ENCODE measurements at regions not wholly inside any gene's neighbourhood (a gene's known extent, or its start where the extent isn't known, plus 50 kb on each side); places are given as distances from the start of the nearest gene placed in this dataset.

GRCh38 chr6:141735126-141735525, 397.6 kb upstream of the GJE1 start:
- Mint-ChIP-seq H3K36me3 (ENCODE audit: low read depth) (no peaks in the 10 kb centered on the region), H3K27ac (ENCODE audit: unreplicated experiment) (no peak overlapping the region), H3K4me1 (no peaks in the 10 kb centered on the region), H3K27me3 (ENCODE audit: low read depth) (no peaks in the 10 kb centered on the region), H3K4me3 (no peak overlapping the region), H3K9me3 (no peaks in the 10 kb centered on the region)
- DNase-seq (ENCODE audit: low read depth, low spot score): no peak
- TF ChIP-seq CTCF (conservative IDR thresholded peaks at IDR 0.05): no peak

GRCh38 chr6:141734071-141734840, 398.5 kb upstream of the GJE1 start:
- Mint-ChIP-seq H3K27ac (ENCODE audit: unreplicated experiment) (no peak overlapping the region), H3K27me3 (ENCODE audit: low read depth) (no peaks in the 10 kb centered on the region), H3K9me3 (no peaks in the 10 kb centered on the region), H3K36me3 (ENCODE audit: low read depth) (no peaks in the 10 kb centered on the region), H3K4me1 (no peaks in the 10 kb centered on the region), H3K4me3 (no peak overlapping the region)
- no peak for TF ChIP-seq CTCF (conservative IDR thresholded peaks at IDR 0.05)
- DNase-seq (ENCODE audit: low read depth, low spot score): no peak

- Mint-ChIP-seq H3K9me3 (peaks cover 3% of the 10 kb centered on the region), H3K27ac (ENCODE audit: unreplicated experiment) (no peak overlapping the region), H3K4me3 (no peak overlapping the region), H3K4me1 (peaks cover 21% of the 10 kb centered on the region), H3K27me3 (ENCODE audit: low read depth) (no peaks in the 10 kb centered on the region), H3K36me3 (ENCODE audit: low read depth) (no peaks in the 10 kb centered on the region)
- TF ChIP-seq CTCF (conservative IDR thresholded peaks at IDR 0.05): no peak
- no peak for DNase-seq (ENCODE audit: low read depth, low spot score)
Observed at GRCh38 chr6:141729146-141729545, 403.6 kb upstream of the GJE1 start.

GRCh38 chr6:141728330-141728729, 404.4 kb upstream of the GJE1 start:
- no peak for DNase-seq (ENCODE audit: low read depth, low spot score)
- Mint-ChIP-seq H3K9me3 (peaks cover 3% of the 10 kb centered on the region), H3K27me3 (ENCODE audit: low read depth) (no peaks in the 10 kb centered on the region), H3K27ac (ENCODE audit: unreplicated experiment) (no peak overlapping the region), H3K36me3 (ENCODE audit: low read depth) (no peaks in the 10 kb centered on the region), H3K4me3 (no peak overlapping the region), H3K4me1 (peaks cover 21% of the 10 kb centered on the region)
- no peak for TF ChIP-seq CTCF (conservative IDR thresholded peaks at IDR 0.05)

- Mint-ChIP-seq H3K27me3 (ENCODE audit: low read depth) (no peaks in the 10 kb centered on the region), H3K4me1 (peaks cover 21% of the 10 kb centered on the region), H3K27ac (ENCODE audit: unreplicated experiment) (peak overlapping the region; percentile 35), H3K4me3 (no peak overlapping the region), H3K36me3 (ENCODE audit: low read depth) (no peaks in the 10 kb centered on the region), H3K9me3 (peaks cover 3% of the 10 kb centered on the region)
- no peak for TF ChIP-seq CTCF (conservative IDR thresholded peaks at IDR 0.05)
- no peak for DNase-seq (ENCODE audit: low read depth, low spot score)
Observed at GRCh38 chr6:141726248-141726647, 406.5 kb upstream of the GJE1 start.

Measured in neural crest cell (in vitro differentiated cells).